K562 (cell line): ENCODE measurements at regions not wholly inside any gene's neighbourhood (a gene's known extent, or its start where the extent isn't known, plus 50 kb on each side); places are given as distances from the start of the nearest gene placed in this dataset.

Experiments used
- ATAC-seq: fragments of 200-7000 bp; cut with Tn5 transposase; 3 replicates; pipeline ENCODE4 v1.9.1; 2020; ENCODE audit warnings: moderate library complexity
- BruUV-seq: library from RNA; stranded (reverse); fragments of 400-500 nt; replicated peaks from 2 replicates; lab custom pipeline; 2021; lab: Mats Ljungman, UMichigan
- CTCF ChIA-PET: fragments of 300-600 bp; formaldehyde crosslinking; extraction: SDS; loops from one replicate; lab custom pipeline; 2021; ENCODE audit warnings: low intra/inter-chr PET ratio; lab: Yijun Ruan, JAX
- POLR2A ChIA-PET: fragments of 300-600, 350-650 bp; sonication (Branson Sonifier 250); formaldehyde crosslinking; extraction: SDS; loops from one replicate; lab custom pipeline; 2021; ENCODE audit warnings: antibody characterized with exemption, inconsistent platforms; lab: Yijun Ruan, JAX
- DNase-seq, 4 experiments: peaks; one replicate each; pipeline versions ENCODE4 v3.0.0 to v3.0.0-alpha.2; 2011 to 2018; ENCODE audit warnings: low spot score in 3 of 4, mixed read lengths in 3 of 4; ENCODE audit errors: extremely low read depth in 1 of 4
- FAIRE-seq: peaks from 2 replicates; lab custom pipeline; 2011; peaks lifted over from hg19 to GRCh38; lab: Jason Lieb, UNC
- H2AFZ ChIP-seq: 2 replicates; pipeline ENCODE4 v1.6.0; 2011; ENCODE audit warnings: low read depth, low read length, control low read depth, inconsistent platforms
- H3K27ac ChIP-seq: fragments of 200-600 bp; 3 replicates; pipeline ENCODE4 v1.8.0; 2011; ENCODE audit warnings: low read depth, mild to moderate bottlenecking, control low read depth, inconsistent platforms, low read length, moderate library complexity, mixed read lengths; ENCODE audit errors: extremely low read depth
- H3K27me3 ChIP-seq, 2 experiments: fragments of 300-600 bp in 1 of 2; 2 replicates in 1 of 2; 3 replicates in 1 of 2; pipeline versions ENCODE4 v1.6.0 to v1.8.0; 2011; ENCODE audit warnings: inconsistent platforms in 2 of 2, low read length in 2 of 2, mild to moderate bottlenecking in 1 of 2, mixed read lengths in 1 of 2, moderate library complexity in 1 of 2; ENCODE audit not compliant: control insufficient read depth in 2 of 2, insufficient read depth in 2 of 2
- H3K36me3 ChIP-seq: fragments of 300-600 bp; 3 replicates; pipeline ENCODE4 v1.8.0; 2011; ENCODE audit warnings: mild to moderate bottlenecking, low read length, inconsistent platforms; ENCODE audit not compliant: control insufficient read depth, insufficient read depth
- H3K4me1 ChIP-seq, 2 experiments: fragments of 200-600 bp in 1 of 2; replicated peaks in 1 of 2; 2 replicates in 1 of 2; 3 replicates in 1 of 2; pipeline versions ENCODE4 v1.5.1 to v1.8.0; 2011; ENCODE audit warnings: inconsistent platforms in 2 of 2, low read length in 2 of 2, mild to moderate bottlenecking in 1 of 2, mixed read lengths in 1 of 2, moderate library complexity in 1 of 2; ENCODE audit not compliant: control insufficient read depth in 2 of 2, insufficient read depth in 2 of 2
- H3K4me2 ChIP-seq: 2 replicates; pipeline ENCODE4 v1.6.1; 2011; ENCODE audit warnings: low read length, control low read depth, inconsistent platforms, mixed read lengths; ENCODE audit not compliant: insufficient read depth
- H3K4me3 ChIP-seq: fragments of 200-600 bp; sonication (generic), shearing (Covaris generic); 2 replicates; pipeline ENCODE4 v1.5.1; 2016; ENCODE audit warnings: control low read depth, inconsistent platforms
- H3K79me2 ChIP-seq: fragments of 200-600 bp; 3 replicates; pipeline ENCODE4 v1.8.0; 2011; ENCODE audit warnings: low read length, inconsistent platforms; ENCODE audit not compliant: control insufficient read depth, insufficient read depth
- H3K9ac ChIP-seq, 2 experiments: 2 replicates each; pipeline versions ENCODE4 v1.6.0 to v1.6.1; 2011; ENCODE audit warnings: low read depth in 2 of 2, low read length in 2 of 2, control low read depth in 1 of 2, inconsistent platforms in 1 of 2, mild to moderate bottlenecking in 1 of 2, mixed read lengths in 1 of 2; ENCODE audit not compliant: insufficient read depth in 1 of 2
- H3K9me1 ChIP-seq: one replicate; pipeline ENCODE4 v1.6.0; 2011; ENCODE audit warnings: inconsistent platforms, mild to moderate bottlenecking, low read length, moderate library complexity; ENCODE audit not compliant: control insufficient read depth, insufficient read depth
- H3K9me3 ChIP-seq: replicated peaks from 2 replicates; pipeline ENCODE4 v1.5.1; 2011; ENCODE audit warnings: low read depth, low read length, inconsistent platforms; ENCODE audit not compliant: control insufficient read depth, insufficient read depth
- H4K20me1 ChIP-seq: replicated peaks from 2 replicates; pipeline ENCODE4 v1.6.1; 2011; ENCODE audit warnings: low read length, inconsistent platforms, mixed read lengths; ENCODE audit not compliant: control insufficient read depth, insufficient read depth
- BDP1 ChIP-seq: IDR thresholded peaks from 3 replicates; pipeline ENCODE4 v1.6.1; 2011; ENCODE audit not compliant: insufficient read length, insufficient read depth
- E4F1 ChIP-seq: fragments of 250-450 bp; sonication (Bioruptor Pico); IDR thresholded peaks from 2 replicates; pipeline ENCODE4 v1.5.0; 2021; ENCODE audit warnings: mild to moderate bottlenecking, borderline replicate concordance
- GTF2F1 ChIP-seq: IDR thresholded peaks from 2 replicates; pipeline ENCODE4 v1.6.1; 2011; ENCODE audit warnings: low read depth, low read length, improper control_type of control experiment
- HNRNPH1 ChIP-seq: fragments of 200-400 bp; formaldehyde crosslinking; optimal IDR thresholded peaks from 2 replicates; pipeline ENCODE3; 2017; ENCODE audit warnings: low read depth, mild to moderate bottlenecking, low read length, moderate library complexity
- ID3 ChIP-seq, 2 experiments: fragments of 250-450 bp in 1 of 2; fragments of 450-650 bp in 1 of 2; sonication (Bioruptor Pico) in 1 of 2; IDR thresholded peaks; 2 replicates each; pipeline versions ENCODE4 v1.6.1 to v1.8.0; 2016 to 2021; ENCODE audit warnings: mild to moderate bottlenecking in 2 of 2, moderate library complexity in 2 of 2, missing compliant biosample characterization in 1 of 2, missing genetic modification characterization in 1 of 2
- PHB2 ChIP-seq: fragments of 450-650 bp; IDR thresholded peaks from 2 replicates; pipeline ENCODE4 v1.6.1; 2017; ENCODE audit warnings: low read depth
- RBFOX2 ChIP-seq: fragments of 200-400 bp; formaldehyde crosslinking; IDR thresholded peaks from 2 replicates; pipeline ENCODE4 v1.6.1; 2017; ENCODE audit warnings: low read depth, mild to moderate bottlenecking, low read length, moderate library complexity
- ZNF316 ChIP-seq: fragments of 450-650 bp; IDR thresholded peaks from 2 replicates; pipeline ENCODE4 v1.6.1; 2016
- ZNF444 ChIP-seq: fragments of 250-450 bp; sonication (Bioruptor Pico); IDR thresholded peaks from 2 replicates; pipeline ENCODE4 v1.4.0; 2020; ENCODE audit warnings: mild to moderate bottlenecking, moderate library complexity
- WGBS: fragments of 100-300 bp; shearing (Covaris generic); methylation state at CpG from one replicate; pipeline ENCODE4 v1.1.6; 2016; ENCODE audit warnings: low coverage, mixed read lengths; ENCODE audit not compliant: insufficient coverage; ENCODE audit errors: missing lambda C conversion rate; 5-methylcytosine and 5-hydroxymethylcytosine counted together
- in situ Hi-C: fragments of 300-500 bp; cut with MboI; formaldehyde crosslinking; loops from 4 replicates; pipeline ENCODE4 v1.15.0; 2018; ENCODE audit warnings: inconsistent platforms, mixed read lengths
- intact Hi-C: fragments of 100-400 bp; cut with micrococcal nuclease; formaldehyde crosslinking; loops from 2 replicates; pipeline ENCODE4 v1.14.2; 2022

GRCh38 chr17:37847102-37847501, 77.1 kb upstream of the TBC1D3K start (continued):
- TF ChIP-seq E4F1 (CRISPR knock-in tag) (no peak), PHB2 (no peak), ZNF444 (no peak), ZNF316 (no peak), RBFOX2 (no peak), ID3 (CRISPR knock-in tag; IDR thresholded peaks at IDR 0.05) (no peak), ID3 (tag; IDR thresholded peaks at IDR 0.05) (no peak), HNRNPH1 (no peak)

GRCh38 chr17:37844977-37845293, 79.3 kb upstream of the TBC1D3K start:
- POLR2A ChIA-PET = no interaction called here
- Histone ChIP-seq H3K36me3 (no peaks in the 10 kb centered on the region), H3K9me1 (no peaks in the 10 kb centered on the region), H3K27me3 (peaks cover 22 to 28% of the 10 kb centered on the region in 2 experiments), H3K4me1 (peaks cover 2 to 7% of the 10 kb centered on the region in 2 experiments; a peak in 2 of 5 replicates), H2AFZ (peak overlapping the region; percentile 48; the same call in 1 of the 2 replicates), H3K27ac (no peak overlapping the region), H3K4me3 (no peak overlapping the region), H3K9ac (no peak overlapping the region), H3K4me2 (no peak overlapping the region), H3K9me3 (no peaks in the 10 kb centered on the region), H3K79me2 (no peaks in the 10 kb centered on the region), H4K20me1 (no peaks in the 10 kb centered on the region)
- in situ Hi-C loops (no loop called here), intact Hi-C loops (loop anchor here (10.0 kb wide), 1 partner anchor 50 kb away; no protein-coding TSS in a partner anchor)
- ATAC-seq = no peak
- CTCF ChIA-PET = interaction anchor here (0.9 kb wide), 1 partner anchor 16 kb away, joined by 3 read pairs; no protein-coding TSS in a partner anchor
- BruUV-seq = no TSS peak
- FAIRE-seq = no peak
- no peak for DNase-seq
- 10% methylated on average over 15 of the region's 15 CpGs for WGBS
- TF ChIP-seq BDP1 (no peak), GTF2F1 (no peak)
